ENCODE measurements at regions not wholly inside any gene's neighbourhood (a gene's known extent, or its start where the extent isn't known, plus 50 kb on each side); places are given as distances from the start of the nearest gene placed in this dataset.

GRCh38 chr11:115656669-115657068 lies 152.5 kb upstream of the CADM1 start:
- Mint-ChIP-seq H3K27ac (no peak overlapping the region), H3K27me3 (ENCODE audit: insufficient read depth, low read depth, poor library complexity) (peaks cover 36% of the 10 kb centered on the region), H3K36me3 (ENCODE audit: low read depth) (no peaks in the 10 kb centered on the region), H3K4me1 (peaks cover 22% of the 10 kb centered on the region; the same call in 2 of the 3 replicates), H3K9me3 (no peaks in the 10 kb centered on the region), H3K4me3 (no peak overlapping the region)
- Histone ChIP-seq H3K79me2 (replicated peaks; ENCODE audit: insufficient read depth) (no peaks in the 10 kb centered on the region), H2AFZ (no peak overlapping the region), H3K4me1 (ENCODE audit: insufficient read depth) (peaks cover 8% of the 10 kb centered on the region; the same call in 1 of the 2 replicates), H3K9me2 (ENCODE audit: insufficient read depth) (no peaks in the 10 kb centered on the region), H3K27ac (ENCODE audit: low read depth) (no peak overlapping the region), H3K4me2 (no peak overlapping the region), H3K4me3 (no peak overlapping the region), H3F3A (replicated peaks; ENCODE audit: low read depth) (no peaks in the 10 kb centered on the region), H3K36me3 (ENCODE audit: insufficient read depth) (no peaks in the 10 kb centered on the region), H3K27me3 (ENCODE audit: insufficient read depth) (peaks cover 48% of the 10 kb centered on the region), H4K20me1 (replicated peaks; ENCODE audit: insufficient read depth) (no peaks in the 10 kb centered on the region; the same call in 1 of the 2 replicates)
- TF ChIP-seq CTCF (conservative IDR thresholded peaks at IDR 0.05; ENCODE audit: low read depth in 2 of 2) (no peak), ETS1 (IDR thresholded peaks at IDR 0.05) (no peak), POLR2AphosphoS5 (IDR thresholded peaks at IDR 0.05; ENCODE audit: low read depth) (no peak), EZH2phosphoT487 (IDR thresholded peaks at IDR 0.05; ENCODE audit: unreplicated experiment) (no peak), CREB1 (CRISPR knock-in tag; IDR thresholded peaks at IDR 0.05; ENCODE audit: low read depth) (no peak), NANOG (IDR thresholded peaks at IDR 0.05; ENCODE audit: borderline replicate concordance) (no peak), ZNF331 (CRISPR knock-in tag; IDR thresholded peaks at IDR 0.05; ENCODE audit: low read depth) (no peak), EZH2 (IDR thresholded peaks at IDR 0.05; ENCODE audit: low read depth, unreplicated experiment) (no peak), REST (IDR thresholded peaks at IDR 0.05; ENCODE audit: unreplicated experiment) (no peak), JUNB (IDR thresholded peaks at IDR 0.05; ENCODE audit: unreplicated experiment) (no peak), ZNF114 (CRISPR knock-in tag; IDR thresholded peaks at IDR 0.05) (no peak), ZNF462 (CRISPR knock-in tag; IDR thresholded peaks at IDR 0.05) (no peak), STAT1 (IDR thresholded peaks at IDR 0.05; ENCODE audit: unreplicated experiment) (no peak)
- ATAC-seq (peak; percentile 5; the same call in 2 of the 3 replicates), DNase-seq (ENCODE audit: low spot score) (no peak)
